GM12891 (cell line): ENCODE measurements at regions not wholly inside any gene's neighbourhood (a gene's known extent, or its start where the extent isn't known, plus 50 kb on each side); places are given as distances from the start of the nearest gene placed in this dataset.

ENCODE experiments used
- POLR2AphosphoS5 ChIP-seq: IDR thresholded peaks from 2 replicates; pipeline ENCODE4 v1.6.1; 2011; ENCODE audit warnings: low read depth, low read length, control low read depth
- TAF1 ChIP-seq: IDR thresholded peaks from 2 replicates; pipeline ENCODE4 v1.6.1; 2011; ENCODE audit warnings: low read depth, low read length, control low read depth

- TF ChIP-seq TAF1 (no peak), POLR2AphosphoS5 (no peak)
These were observed 847.7 kb downstream of the ROBO2 start for GRCh38 chr3:77887611-77888010.
